HEK293 (cell line): ENCODE measurements at regions not wholly inside any gene's neighbourhood (a gene's known extent, or its start where the extent isn't known, plus 50 kb on each side); places are given as distances from the start of the nearest gene placed in this dataset.

Experiments
- GLI4 ChIP-seq: fragments of 450-650 bp; formaldehyde crosslinking; IDR thresholded peaks from 2 replicates; pipeline ENCODE4 v1.5.1; 2016; ENCODE audit warnings: missing biosample characterization, missing genetic modification characterization
- SP2 ChIP-seq: fragments of 450-650 bp; formaldehyde crosslinking; IDR thresholded peaks from 2 replicates; pipeline ENCODE4 v1.5.1; 2016; ENCODE audit warnings: missing biosample characterization, missing genetic modification characterization
- YY1 ChIP-seq: fragments of 450-650 bp; formaldehyde crosslinking; IDR thresholded peaks from 2 replicates; pipeline ENCODE4 v1.5.1; 2018; ENCODE audit warnings: missing biosample characterization, missing genetic modification characterization
- YY2 ChIP-seq: fragments of 450-650 bp; formaldehyde crosslinking; IDR thresholded peaks from 2 replicates; pipeline ENCODE4 v1.5.1; 2016; ENCODE audit warnings: missing biosample characterization, missing genetic modification characterization
- ZNF121 ChIP-seq: fragments of 450-650 bp; formaldehyde crosslinking; IDR thresholded peaks from 2 replicates; pipeline ENCODE4 v1.5.1; 2016; ENCODE audit warnings: missing biosample characterization, missing genetic modification characterization
- ZNF184 ChIP-seq: fragments of 450-650 bp; IDR thresholded peaks from 2 replicates; pipeline ENCODE4 v1.5.1; 2018; ENCODE audit warnings: missing biosample characterization, mild to moderate bottlenecking, missing genetic modification characterization
- ZNF274 ChIP-seq, 2 experiments: fragments of 200-500 bp in 1 of 2; fragments of 450-650 bp in 1 of 2; sonication (Bioruptor generic) in 1 of 2; formaldehyde crosslinking in 1 of 2; IDR thresholded peaks; 2 replicates each; pipeline versions ENCODE4 v1.5.1 to v1.6.1; 2014 to 2016; ENCODE audit warnings: borderline replicate concordance in 1 of 2, inconsistent platforms in 1 of 2, low read length in 1 of 2, missing biosample characterization in 1 of 2, missing genetic modification characterization in 1 of 2
- ZNF37A ChIP-seq: fragments of 450-650 bp; IDR thresholded peaks from 2 replicates; pipeline ENCODE4 v1.5.1; 2018; ENCODE audit warnings: missing biosample characterization, missing genetic modification characterization
- ZNF394 ChIP-seq: fragments of 450-650 bp; formaldehyde crosslinking; IDR thresholded peaks from 2 replicates; pipeline ENCODE4 v1.5.1; 2016; ENCODE audit warnings: missing biosample characterization, missing genetic modification characterization, mild to moderate bottlenecking, moderate library complexity, borderline replicate concordance
- ZNF658 ChIP-seq: fragments of 450-650 bp; formaldehyde crosslinking; IDR thresholded peaks from 2 replicates; pipeline ENCODE4; 2016; ENCODE audit warnings: missing biosample characterization, missing genetic modification characterization
- ZNF707 ChIP-seq: fragments of 450-650 bp; formaldehyde crosslinking; IDR thresholded peaks from 2 replicates; pipeline ENCODE4 v1.5.1; 2016; ENCODE audit warnings: missing biosample characterization, missing genetic modification characterization
- ZNF830 ChIP-seq: fragments of 450-650 bp; IDR thresholded peaks from 2 replicates; pipeline ENCODE4 v1.5.0; 2018; ENCODE audit warnings: missing biosample characterization, missing genetic modification characterization, low read depth, mild to moderate bottlenecking, moderate library complexity
- TF ChIP-seq, protein P1 (sequence below): fragments of 450-650 bp; formaldehyde crosslinking; IDR thresholded peaks from 2 replicates; pipeline ENCODE4 v1.5.1; 2016; ENCODE audit warnings: missing biosample characterization, missing genetic modification characterization
- TF ChIP-seq, protein P2 (sequence below): fragments of 450-650 bp; formaldehyde crosslinking; IDR thresholded peaks from 2 replicates; pipeline ENCODE4 v1.5.1; 2017; ENCODE audit warnings: missing biosample characterization, missing genetic modification characterization

DNA sequence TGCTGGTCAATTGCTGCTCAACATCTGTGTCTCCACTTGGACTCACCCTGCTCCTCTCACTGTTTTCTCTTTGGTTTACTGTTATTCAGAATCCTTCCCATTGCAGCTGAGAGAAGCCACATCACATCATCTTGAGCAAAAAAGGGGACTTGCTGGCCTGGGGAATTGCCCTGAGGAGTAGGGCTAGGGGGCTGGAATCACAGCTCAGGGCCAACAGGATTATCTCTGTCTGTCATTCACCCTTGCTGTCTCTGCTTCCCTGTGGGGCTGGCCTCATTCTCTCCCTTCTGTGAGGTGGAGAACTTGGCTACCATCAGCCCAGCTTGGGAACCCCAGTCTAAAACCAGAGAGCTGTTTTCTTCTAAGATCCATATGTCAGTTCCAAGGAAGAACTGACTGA, 140.7 kb upstream of the WNT4 start:
- TF ChIP-seq, protein P1, sequence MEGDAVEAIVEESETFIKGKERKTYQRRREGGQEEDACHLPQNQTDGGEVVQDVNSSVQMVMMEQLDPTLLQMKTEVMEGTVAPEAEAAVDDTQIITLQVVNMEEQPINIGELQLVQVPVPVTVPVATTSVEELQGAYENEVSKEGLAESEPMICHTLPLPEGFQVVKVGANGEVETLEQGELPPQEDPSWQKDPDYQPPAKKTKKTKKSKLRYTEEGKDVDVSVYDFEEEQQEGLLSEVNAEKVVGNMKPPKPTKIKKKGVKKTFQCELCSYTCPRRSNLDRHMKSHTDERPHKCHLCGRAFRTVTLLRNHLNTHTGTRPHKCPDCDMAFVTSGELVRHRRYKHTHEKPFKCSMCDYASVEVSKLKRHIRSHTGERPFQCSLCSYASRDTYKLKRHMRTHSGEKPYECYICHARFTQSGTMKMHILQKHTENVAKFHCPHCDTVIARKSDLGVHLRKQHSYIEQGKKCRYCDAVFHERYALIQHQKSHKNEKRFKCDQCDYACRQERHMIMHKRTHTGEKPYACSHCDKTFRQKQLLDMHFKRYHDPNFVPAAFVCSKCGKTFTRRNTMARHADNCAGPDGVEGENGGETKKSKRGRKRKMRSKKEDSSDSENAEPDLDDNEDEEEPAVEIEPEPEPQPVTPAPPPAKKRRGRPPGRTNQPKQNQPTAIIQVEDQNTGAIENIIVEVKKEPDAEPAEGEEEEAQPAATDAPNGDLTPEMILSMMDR (tag by site-specific recombination) = no peak
- TF ChIP-seq ZNF830 = no peak
- no peak for TF ChIP-seq YY2 (tag by site-specific recombination)
- no peak for TF ChIP-seq YY1
- TF ChIP-seq ZNF658 (tag by site-specific recombination) = no peak
- TF ChIP-seq SP2 (tag by site-specific recombination) = no peak
- TF ChIP-seq ZNF37A = no peak
- TF ChIP-seq ZNF394 (tag by site-specific recombination) = no peak
- TF ChIP-seq ZNF184 (tag by site-specific recombination) = no peak
- TF ChIP-seq, protein P2, sequence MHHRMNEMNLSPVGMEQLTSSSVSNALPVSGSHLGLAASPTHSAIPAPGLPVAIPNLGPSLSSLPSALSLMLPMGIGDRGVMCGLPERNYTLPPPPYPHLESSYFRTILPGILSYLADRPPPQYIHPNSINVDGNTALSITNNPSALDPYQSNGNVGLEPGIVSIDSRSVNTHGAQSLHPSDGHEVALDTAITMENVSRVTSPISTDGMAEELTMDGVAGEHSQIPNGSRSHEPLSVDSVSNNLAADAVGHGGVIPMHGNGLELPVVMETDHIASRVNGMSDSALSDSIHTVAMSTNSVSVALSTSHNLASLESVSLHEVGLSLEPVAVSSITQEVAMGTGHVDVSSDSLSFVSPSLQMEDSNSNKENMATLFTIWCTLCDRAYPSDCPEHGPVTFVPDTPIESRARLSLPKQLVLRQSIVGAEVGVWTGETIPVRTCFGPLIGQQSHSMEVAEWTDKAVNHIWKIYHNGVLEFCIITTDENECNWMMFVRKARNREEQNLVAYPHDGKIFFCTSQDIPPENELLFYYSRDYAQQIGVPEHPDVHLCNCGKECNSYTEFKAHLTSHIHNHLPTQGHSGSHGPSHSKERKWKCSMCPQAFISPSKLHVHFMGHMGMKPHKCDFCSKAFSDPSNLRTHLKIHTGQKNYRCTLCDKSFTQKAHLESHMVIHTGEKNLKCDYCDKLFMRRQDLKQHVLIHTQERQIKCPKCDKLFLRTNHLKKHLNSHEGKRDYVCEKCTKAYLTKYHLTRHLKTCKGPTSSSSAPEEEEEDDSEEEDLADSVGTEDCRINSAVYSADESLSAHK (tag by site-specific recombination) = no peak
- TF ChIP-seq ZNF121 (tag by site-specific recombination) = no peak
- no peak for TF ChIP-seq ZNF707 (tag by site-specific recombination)
- no peak for TF ChIP-seq GLI4
- TF ChIP-seq ZNF274 (IDR thresholded peaks at IDR 0.05; ENCODE audit: low read length) = no peak
- no peak for TF ChIP-seq ZNF274 (tag by site-specific recombination; IDR thresholded peaks at IDR 0.05; ENCODE audit: borderline replicate concordance)
